HCT116 (cell line): ENCODE measurements at regions not wholly inside any gene's neighbourhood (a gene's known extent, or its start where the extent isn't known, plus 50 kb on each side); places are given as distances from the start of the nearest gene placed in this dataset.

Experiments
- ATAC-seq: fragments of 200-7000 bp; cut with Tn5 transposase; 2 replicates; pipeline ENCODE4 v1.9.1; 2020; ENCODE audit warnings: mild to moderate bottlenecking, moderate library complexity
- BruUV-seq: library from RNA; stranded (reverse); fragments of 400-500 nt; replicated peaks from 2 replicates; lab custom pipeline; 2021; lab: Mats Ljungman, UMichigan
- CTCF ChIA-PET: fragments of 300-600 bp; sonication (Branson Sonifier 250); formaldehyde crosslinking; loops from one replicate; lab custom pipeline; 2021; ENCODE audit warnings: antibody characterized with exemption; lab: Charles Lee
- POLR2A ChIA-PET: fragments of 300-600, 350-600 bp; sonication (Branson Sonifier 250); formaldehyde crosslinking; loops from one replicate; lab custom pipeline; 2021; ENCODE audit warnings: antibody characterized with exemption; lab: Charles Lee
- RAD21 ChIA-PET, 2 experiments: fragments of 300-600 bp; sonication (Branson Sonifier 250); formaldehyde crosslinking; loops; one replicate each; lab custom pipeline; 2023; ENCODE audit warnings: low total read pairs in 2 of 2; ENCODE audit not compliant: uncharacterized antibody in 2 of 2, unreplicated experiment in 2 of 2, low non-redundant PET in 1 of 2; lab: Charles Lee
- DNase-seq: peaks from one replicate; pipeline ENCODE4 v3.0.0-alpha.2; 2010; ENCODE audit warnings: low read depth, low spot score
- H2AFZ ChIP-seq: fragments of 200-600 bp; shearing (Covaris generic), sonication (generic); 2 replicates; pipeline ENCODE4 v1.6.1; 2017; ENCODE audit warnings: low read depth, mixed run types, mixed read lengths, antibody characterized with exemption, low read length; ENCODE audit not compliant: poor library complexity, severe bottlenecking
- H3K27ac ChIP-seq: 2 replicates; pipeline ENCODE4 v1.5.1; 2012; ENCODE audit warnings: low read depth, low read length
- H3K27me3 ChIP-seq: fragments of 200-600 bp; sonication (generic); 2 replicates; pipeline ENCODE4 v1.6.1; 2016; ENCODE audit warnings: mixed run types, low read length, mixed read lengths; ENCODE audit not compliant: insufficient read depth
- H3K36me3 ChIP-seq, 2 experiments: fragments of 200-500 bp in 1 of 2; fragments of 200-600 bp in 1 of 2; sonication (Bioruptor generic) in 1 of 2; sonication (generic) in 1 of 2; 2 replicates each; pipeline versions ENCODE4 v1.5.1 to v1.6.1; 2014 to 2016; ENCODE audit warnings: low read length in 2 of 2, inconsistent platforms in 1 of 2, mixed read lengths in 1 of 2, mixed run types in 1 of 2; ENCODE audit not compliant: insufficient read depth in 2 of 2, control insufficient read depth in 1 of 2
- H3K4me1 ChIP-seq, 2 experiments: fragments of 200-600 bp in 1 of 2; sonication (generic) in 1 of 2; 2 replicates each; pipeline versions ENCODE4 v1.5.1 to v1.6.1; 2012 to 2017; ENCODE audit warnings: low read length in 2 of 2, inconsistent platforms in 1 of 2, mild to moderate bottlenecking in 1 of 2, mixed read lengths in 1 of 2, mixed run types in 1 of 2, moderate library complexity in 1 of 2; ENCODE audit not compliant: insufficient read depth in 2 of 2, control insufficient read depth in 1 of 2
- H3K4me2 ChIP-seq: fragments of 200-600 bp; sonication (generic); 2 replicates; pipeline ENCODE4 v1.6.1; 2017; ENCODE audit warnings: mixed run types, low read length, mixed read lengths
- H3K4me3 ChIP-seq, 2 experiments: fragments of 200-600 bp in 1 of 2; sonication (generic) in 1 of 2; replicated peaks in 1 of 2; 2 replicates each; pipeline ENCODE4 v1.5.1; 2011 to 2016; ENCODE audit warnings: low read length in 2 of 2, control low read depth in 1 of 2, low read depth in 1 of 2, mild to moderate bottlenecking in 1 of 2, mixed read lengths in 1 of 2, mixed run types in 1 of 2
- H3K79me2 ChIP-seq: fragments of 200-600 bp; sonication (generic); 2 replicates; pipeline ENCODE4 v1.6.1; 2017; ENCODE audit warnings: mild to moderate bottlenecking, mixed run types, low read length, moderate library complexity, mixed read lengths; ENCODE audit not compliant: insufficient read depth
- H3K9ac ChIP-seq: fragments of 200-600 bp; sonication (generic); 2 replicates; pipeline ENCODE4 v1.6.1; 2016; ENCODE audit warnings: low read length, mixed read lengths
- H3K9me2 ChIP-seq: fragments of 200-600 bp; sonication (generic), shearing (Covaris generic); 2 replicates; pipeline ENCODE4 v1.6.1; 2017; ENCODE audit warnings: mixed run types, mild to moderate bottlenecking, moderate library complexity; ENCODE audit not compliant: insufficient read depth
- H3K9me3 ChIP-seq, 2 experiments: fragments of 200-500 bp in 1 of 2; fragments of 200-600 bp in 1 of 2; sonication (Bioruptor generic) in 1 of 2; sonication (generic) in 1 of 2; 2 replicates each; pipeline ENCODE4 v1.6.1; 2014 to 2017; ENCODE audit warnings: low read length in 2 of 2, mixed read lengths in 2 of 2, inconsistent platforms in 1 of 2, low read depth in 1 of 2, mild to moderate bottlenecking in 1 of 2, mixed run types in 1 of 2, moderate library complexity in 1 of 2; ENCODE audit not compliant: control insufficient read depth in 1 of 2, insufficient read depth in 1 of 2
- H4K20me1 ChIP-seq: fragments of 200-600 bp; sonication (generic), shearing (Covaris generic); 2 replicates; pipeline ENCODE4 v1.6.1; 2017; ENCODE audit warnings: mixed run types, mild to moderate bottlenecking, moderate library complexity; ENCODE audit not compliant: insufficient read depth
- CEBPB ChIP-seq: IDR thresholded peaks from 2 replicates; pipeline ENCODE4 v1.6.1; 2012; ENCODE audit warnings: low read depth
- POLR2A ChIP-seq: IDR thresholded peaks from 2 replicates; pipeline ENCODE4 v1.7.0; 2011; ENCODE audit warnings: borderline replicate concordance; ENCODE audit not compliant: insufficient read depth, insufficient read length; ENCODE audit errors: extremely low read depth
- SIN3A ChIP-seq: IDR thresholded peaks from 2 replicates; pipeline ENCODE4 v1.6.1; 2012; ENCODE audit warnings: low read depth
- SP1 ChIP-seq: IDR thresholded peaks from 2 replicates; pipeline ENCODE4 v1.6.1; 2012; ENCODE audit warnings: low read depth
- SRF ChIP-seq: IDR thresholded peaks from 2 replicates; pipeline ENCODE4 v1.6.1; 2012; ENCODE audit warnings: low read depth
- YY1 ChIP-seq: IDR thresholded peaks from 2 replicates; pipeline ENCODE4 v1.6.1; 2011; ENCODE audit warnings: low read length, low read depth, moderate library complexity, mild to moderate bottlenecking; ENCODE audit not compliant: insufficient replicate concordance; ENCODE audit errors: extremely low read depth
- ZFX ChIP-seq: fragments of 450-650 bp; IDR thresholded peaks from 2 replicates; pipeline ENCODE4 v1.6.1; 2017
- ZNF274 ChIP-seq: fragments of 200-500 bp; sonication (Bioruptor generic); IDR thresholded peaks from 2 replicates; pipeline ENCODE4 v1.6.1; 2014; ENCODE audit warnings: mild to moderate bottlenecking, low read depth, low read length, inconsistent platforms
- intact Hi-C: fragments of 100-400 bp; cut with micrococcal nuclease; formaldehyde crosslinking; loops from 2 replicates; pipeline ENCODE4 v1.10.0; 2022
- TF ChIP-seq, protein P1 (sequence below): IDR thresholded peaks from 2 replicates; pipeline ENCODE4 v1.6.1; 2012
- TF ChIP-seq, protein P2 (sequence below): IDR thresholded peaks from 2 replicates; pipeline ENCODE4 v1.6.1; 2012
- TF ChIP-seq, protein P3 (sequence below), 3 experiments: fragments of 200-600 bp in 1 of 3; sonication (generic) in 1 of 3; IDR thresholded peaks in 2 of 3; conservative IDR thresholded peaks in 1 of 3; 2 replicates each; pipeline ENCODE4 v1.5.1; 2012 to 2017; ENCODE audit warnings: low read depth in 2 of 3, low read length in 2 of 3, antibody characterized with exemption in 1 of 3, borderline replicate concordance in 1 of 3, control low read depth in 1 of 3, mild to moderate bottlenecking in 1 of 3, mixed read lengths in 1 of 3, mixed run types in 1 of 3, moderate library complexity in 1 of 3; ENCODE audit not compliant: insufficient read depth in 1 of 3
- TF ChIP-seq, protein P4 (sequence below): IDR thresholded peaks from 2 replicates; pipeline ENCODE4 v1.6.1; 2011; ENCODE audit warnings: mild to moderate bottlenecking, low read length, moderate library complexity; ENCODE audit not compliant: insufficient replicate concordance; ENCODE audit errors: extremely low read depth

DNA sequence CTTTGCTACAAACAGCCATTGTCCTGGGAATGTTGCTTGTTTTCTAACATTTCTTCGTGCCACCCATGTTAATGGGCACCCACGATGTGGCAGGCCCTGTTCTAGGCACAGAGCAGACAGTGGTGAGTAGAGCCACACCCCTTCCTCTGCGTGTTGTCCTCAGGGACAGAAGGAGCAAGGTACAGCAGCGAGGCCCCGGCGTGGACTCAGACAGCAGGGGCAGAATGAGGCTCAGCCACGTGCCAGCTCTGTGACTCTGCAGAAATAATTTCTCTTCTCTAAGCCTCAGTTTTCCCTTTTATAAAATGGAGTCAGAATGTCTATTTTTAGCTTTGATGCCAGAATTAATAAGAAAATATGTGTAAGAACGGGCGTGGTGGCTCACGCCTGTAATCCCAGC, 401.7 kb downstream of the TSN start:
- no peak for ATAC-seq
- no peak overlapping the region for H3K4me2 ChIP-seq
- H3K9me3 ChIP-seq, result no peaks in the 10 kb centered on the region
- no peak overlapping the region for H3K27ac ChIP-seq
- no peak overlapping the region for H2AFZ ChIP-seq
- no peak overlapping the region for H3K9ac ChIP-seq
- ChIA-PET CTCF (no interaction called here), RAD21 (no interaction called here), POLR2A (no interaction called here)
- no TSS peak for BruUV-seq
- peaks cover 17% of the 10 kb centered on the region for H3K27me3 ChIP-seq
- no peaks in the 10 kb centered on the region for H3K4me1 ChIP-seq
- no peaks in the 10 kb centered on the region for H3K9me2 ChIP-seq
- TF ChIP-seq ZFX, result no peak
- no peak for TF ChIP-seq SP1
- no peak for TF ChIP-seq YY1
- no peak for TF ChIP-seq SIN3A
- TF ChIP-seq CEBPB, result no peak
- TF ChIP-seq, protein P1, sequence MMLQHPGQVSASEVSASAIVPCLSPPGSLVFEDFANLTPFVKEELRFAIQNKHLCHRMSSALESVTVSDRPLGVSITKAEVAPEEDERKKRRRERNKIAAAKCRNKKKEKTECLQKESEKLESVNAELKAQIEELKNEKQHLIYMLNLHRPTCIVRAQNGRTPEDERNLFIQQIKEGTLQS, result no peak
- no peak for TF ChIP-seq SRF
- TF ChIP-seq, protein P2, sequence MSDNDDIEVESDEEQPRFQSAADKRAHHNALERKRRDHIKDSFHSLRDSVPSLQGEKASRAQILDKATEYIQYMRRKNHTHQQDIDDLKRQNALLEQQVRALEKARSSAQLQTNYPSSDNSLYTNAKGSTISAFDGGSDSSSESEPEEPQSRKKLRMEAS, result no peak
- DNase-seq, result no peak
- intact Hi-C loops, result no loop called here
- H3K79me2 ChIP-seq, result no peaks in the 10 kb centered on the region
- H3K4me3 ChIP-seq, result no peak overlapping the region
- H4K20me1 ChIP-seq, result no peaks in the 10 kb centered on the region
- H3K36me3 ChIP-seq, result no peaks in the 10 kb centered on the region

DNA sequence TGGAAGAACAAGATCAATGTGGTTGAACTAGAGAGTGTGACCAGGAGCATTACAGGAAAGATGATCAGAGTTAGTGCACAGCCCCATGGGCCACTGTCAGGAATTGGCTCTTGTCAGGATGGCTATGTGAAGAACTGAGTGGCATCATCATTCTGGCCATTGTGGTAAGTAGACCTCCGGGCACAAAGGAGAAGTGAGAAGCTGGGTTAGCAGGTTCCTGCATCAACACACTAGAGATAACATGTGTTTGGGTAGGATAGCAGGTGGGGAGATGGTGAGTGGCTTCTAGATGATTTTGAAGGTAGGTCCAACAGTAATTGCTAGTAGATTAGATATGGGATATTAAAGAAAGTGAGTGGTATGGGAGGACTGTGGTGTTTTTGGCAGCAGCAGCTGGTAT, 408.2 kb downstream of the TSN start:
- Histone ChIP-seq H3K4me3 (no peak overlapping the region), H3K79me2 (no peaks in the 10 kb centered on the region), H3K4me1 (no peaks in the 10 kb centered on the region), H2AFZ (no peak overlapping the region), H3K9me3 (no peaks in the 10 kb centered on the region), H4K20me1 (no peaks in the 10 kb centered on the region), H3K27me3 (peaks cover 11% of the 10 kb centered on the region; the same call in 1 of the 2 replicates), H3K27ac (no peak overlapping the region), H3K36me3 (no peaks in the 10 kb centered on the region), H3K9me2 (no peaks in the 10 kb centered on the region), H3K9ac (no peak overlapping the region), H3K4me2 (no peak overlapping the region)
- no TSS peak for BruUV-seq
- RAD21 ChIA-PET, result no interaction called here
- intact Hi-C loops, result no loop called here
- POLR2A ChIA-PET, result no interaction called here
- TF ChIP-seq, protein P3, sequence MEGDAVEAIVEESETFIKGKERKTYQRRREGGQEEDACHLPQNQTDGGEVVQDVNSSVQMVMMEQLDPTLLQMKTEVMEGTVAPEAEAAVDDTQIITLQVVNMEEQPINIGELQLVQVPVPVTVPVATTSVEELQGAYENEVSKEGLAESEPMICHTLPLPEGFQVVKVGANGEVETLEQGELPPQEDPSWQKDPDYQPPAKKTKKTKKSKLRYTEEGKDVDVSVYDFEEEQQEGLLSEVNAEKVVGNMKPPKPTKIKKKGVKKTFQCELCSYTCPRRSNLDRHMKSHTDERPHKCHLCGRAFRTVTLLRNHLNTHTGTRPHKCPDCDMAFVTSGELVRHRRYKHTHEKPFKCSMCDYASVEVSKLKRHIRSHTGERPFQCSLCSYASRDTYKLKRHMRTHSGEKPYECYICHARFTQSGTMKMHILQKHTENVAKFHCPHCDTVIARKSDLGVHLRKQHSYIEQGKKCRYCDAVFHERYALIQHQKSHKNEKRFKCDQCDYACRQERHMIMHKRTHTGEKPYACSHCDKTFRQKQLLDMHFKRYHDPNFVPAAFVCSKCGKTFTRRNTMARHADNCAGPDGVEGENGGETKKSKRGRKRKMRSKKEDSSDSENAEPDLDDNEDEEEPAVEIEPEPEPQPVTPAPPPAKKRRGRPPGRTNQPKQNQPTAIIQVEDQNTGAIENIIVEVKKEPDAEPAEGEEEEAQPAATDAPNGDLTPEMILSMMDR (IDR thresholded peaks at IDR 0.05 in 2 of 3, conservative IDR thresholded peaks at IDR 0.05 in 1 of 3; ENCODE audit: borderline replicate concordance in 1 of 3, insufficient read depth in 1 of 3, low read depth in 2 of 3, low read length in 2 of 3), result no peak
- TF ChIP-seq SRF (no peak), YY1 (no peak), POLR2A (no peak), ZNF274 (no peak)
- TF ChIP-seq, protein P1, result no peak
- TF ChIP-seq, protein P4, sequence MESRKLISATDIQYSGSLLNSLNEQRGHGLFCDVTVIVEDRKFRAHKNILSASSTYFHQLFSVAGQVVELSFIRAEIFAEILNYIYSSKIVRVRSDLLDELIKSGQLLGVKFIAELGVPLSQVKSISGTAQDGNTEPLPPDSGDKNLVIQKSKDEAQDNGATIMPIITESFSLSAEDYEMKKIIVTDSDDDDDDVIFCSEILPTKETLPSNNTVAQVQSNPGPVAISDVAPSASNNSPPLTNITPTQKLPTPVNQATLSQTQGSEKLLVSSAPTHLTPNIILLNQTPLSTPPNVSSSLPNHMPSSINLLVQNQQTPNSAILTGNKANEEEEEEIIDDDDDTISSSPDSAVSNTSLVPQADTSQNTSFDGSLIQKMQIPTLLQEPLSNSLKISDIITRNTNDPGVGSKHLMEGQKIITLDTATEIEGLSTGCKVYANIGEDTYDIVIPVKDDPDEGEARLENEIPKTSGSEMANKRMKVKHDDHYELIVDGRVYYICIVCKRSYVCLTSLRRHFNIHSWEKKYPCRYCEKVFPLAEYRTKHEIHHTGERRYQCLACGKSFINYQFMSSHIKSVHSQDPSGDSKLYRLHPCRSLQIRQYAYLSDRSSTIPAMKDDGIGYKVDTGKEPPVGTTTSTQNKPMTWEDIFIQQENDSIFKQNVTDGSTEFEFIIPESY, result no peak
- TF ChIP-seq, protein P2, result no peak
- CTCF ChIA-PET, result no interaction called here
- ATAC-seq (no peak), DNase-seq (no peak)
